Ishikawa (cell line): ENCODE measurements at regions not wholly inside any gene's neighbourhood (a gene's known extent, or its start where the extent isn't known, plus 50 kb on each side); places are given as distances from the start of the nearest gene placed in this dataset.

Experiments used
- CEBPB ChIP-seq: IDR thresholded peaks from 2 replicates; pipeline ENCODE4 v1.6.1; 2012
- CREB1 ChIP-seq: IDR thresholded peaks from 2 replicates; pipeline ENCODE4 v1.6.1; 2012; ENCODE audit warnings: low read depth
- EGR1 ChIP-seq: IDR thresholded peaks from 2 replicates; pipeline ENCODE4 v1.6.1; 2012
- EP300 ChIP-seq: IDR thresholded peaks from 2 replicates; pipeline ENCODE4 v1.6.1; 2012; ENCODE audit warnings: borderline replicate concordance
- FOXM1 ChIP-seq: IDR thresholded peaks from 2 replicates; pipeline ENCODE4 v1.6.1; 2012; ENCODE audit warnings: low read depth, borderline replicate concordance
- NFIC ChIP-seq: IDR thresholded peaks from 2 replicates; pipeline ENCODE4 v1.6.1; 2012
- RAD21 ChIP-seq: IDR thresholded peaks from 2 replicates; pipeline ENCODE4 v1.6.1; 2012; ENCODE audit warnings: low read depth
- TAF1 ChIP-seq: IDR thresholded peaks from 2 replicates; pipeline ENCODE4 v1.6.1; 2012; ENCODE audit warnings: low read depth, mild to moderate bottlenecking
- TCF12 ChIP-seq: IDR thresholded peaks from 2 replicates; pipeline ENCODE4 v1.6.1; 2012; ENCODE audit warnings: low read depth
- TEAD4 ChIP-seq: IDR thresholded peaks from 2 replicates; pipeline ENCODE4 v1.6.1; 2012
- YY1 ChIP-seq: IDR thresholded peaks from 2 replicates; pipeline ENCODE4 v1.6.1; 2012; ENCODE audit warnings: low read depth
- ZBTB7A ChIP-seq: IDR thresholded peaks from 2 replicates; pipeline ENCODE4 v1.6.1; 2012; ENCODE audit warnings: low read depth
- TF ChIP-seq, protein P1 (sequence below): IDR thresholded peaks from 2 replicates; pipeline ENCODE4 v1.6.1; 2012
- TF ChIP-seq, protein P2 (sequence below): IDR thresholded peaks from 2 replicates; pipeline ENCODE4 v1.6.1; 2012
- TF ChIP-seq, protein P3 (sequence below): IDR thresholded peaks from 2 replicates; pipeline ENCODE4 v1.6.1; 2012; ENCODE audit warnings: low read depth, mild to moderate bottlenecking

DNA sequence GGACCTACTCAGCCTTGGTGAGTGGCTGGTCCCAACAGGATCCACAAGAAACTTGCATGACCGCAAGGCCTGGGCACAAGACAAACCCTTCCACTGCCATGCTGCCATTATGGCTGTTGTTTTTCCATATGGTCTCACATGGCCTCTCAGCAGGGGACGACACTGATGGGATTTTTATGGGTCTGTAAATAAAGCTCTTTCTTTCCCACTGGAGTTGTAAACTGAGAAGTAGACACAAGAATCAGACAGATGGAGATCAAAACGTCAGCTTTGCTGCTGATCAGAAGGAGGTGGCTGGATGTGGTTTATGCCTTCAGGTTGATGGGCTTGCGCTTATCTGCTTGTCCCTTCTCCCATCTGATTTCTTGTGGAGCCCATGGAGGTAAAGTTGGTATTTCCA, 138.1 kb upstream of the KCNJ6 start:
- no peak for TF ChIP-seq RAD21
- TF ChIP-seq FOXM1, result no peak
- TF ChIP-seq, protein P1, sequence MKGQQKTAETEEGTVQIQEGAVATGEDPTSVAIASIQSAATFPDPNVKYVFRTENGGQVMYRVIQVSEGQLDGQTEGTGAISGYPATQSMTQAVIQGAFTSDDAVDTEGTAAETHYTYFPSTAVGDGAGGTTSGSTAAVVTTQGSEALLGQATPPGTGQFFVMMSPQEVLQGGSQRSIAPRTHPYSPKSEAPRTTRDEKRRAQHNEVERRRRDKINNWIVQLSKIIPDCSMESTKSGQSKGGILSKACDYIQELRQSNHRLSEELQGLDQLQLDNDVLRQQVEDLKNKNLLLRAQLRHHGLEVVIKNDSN, result no peak
- TF ChIP-seq, protein P2, sequence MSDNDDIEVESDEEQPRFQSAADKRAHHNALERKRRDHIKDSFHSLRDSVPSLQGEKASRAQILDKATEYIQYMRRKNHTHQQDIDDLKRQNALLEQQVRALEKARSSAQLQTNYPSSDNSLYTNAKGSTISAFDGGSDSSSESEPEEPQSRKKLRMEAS, result no peak
- no peak for TF ChIP-seq EP300
- no peak for TF ChIP-seq CREB1
- no peak for TF ChIP-seq NFIC
- TF ChIP-seq ZBTB7A, result no peak
- no peak for TF ChIP-seq TCF12
- no peak for TF ChIP-seq TAF1
- no peak for TF ChIP-seq EGR1
- no peak for TF ChIP-seq TEAD4
- TF ChIP-seq, protein P3, sequence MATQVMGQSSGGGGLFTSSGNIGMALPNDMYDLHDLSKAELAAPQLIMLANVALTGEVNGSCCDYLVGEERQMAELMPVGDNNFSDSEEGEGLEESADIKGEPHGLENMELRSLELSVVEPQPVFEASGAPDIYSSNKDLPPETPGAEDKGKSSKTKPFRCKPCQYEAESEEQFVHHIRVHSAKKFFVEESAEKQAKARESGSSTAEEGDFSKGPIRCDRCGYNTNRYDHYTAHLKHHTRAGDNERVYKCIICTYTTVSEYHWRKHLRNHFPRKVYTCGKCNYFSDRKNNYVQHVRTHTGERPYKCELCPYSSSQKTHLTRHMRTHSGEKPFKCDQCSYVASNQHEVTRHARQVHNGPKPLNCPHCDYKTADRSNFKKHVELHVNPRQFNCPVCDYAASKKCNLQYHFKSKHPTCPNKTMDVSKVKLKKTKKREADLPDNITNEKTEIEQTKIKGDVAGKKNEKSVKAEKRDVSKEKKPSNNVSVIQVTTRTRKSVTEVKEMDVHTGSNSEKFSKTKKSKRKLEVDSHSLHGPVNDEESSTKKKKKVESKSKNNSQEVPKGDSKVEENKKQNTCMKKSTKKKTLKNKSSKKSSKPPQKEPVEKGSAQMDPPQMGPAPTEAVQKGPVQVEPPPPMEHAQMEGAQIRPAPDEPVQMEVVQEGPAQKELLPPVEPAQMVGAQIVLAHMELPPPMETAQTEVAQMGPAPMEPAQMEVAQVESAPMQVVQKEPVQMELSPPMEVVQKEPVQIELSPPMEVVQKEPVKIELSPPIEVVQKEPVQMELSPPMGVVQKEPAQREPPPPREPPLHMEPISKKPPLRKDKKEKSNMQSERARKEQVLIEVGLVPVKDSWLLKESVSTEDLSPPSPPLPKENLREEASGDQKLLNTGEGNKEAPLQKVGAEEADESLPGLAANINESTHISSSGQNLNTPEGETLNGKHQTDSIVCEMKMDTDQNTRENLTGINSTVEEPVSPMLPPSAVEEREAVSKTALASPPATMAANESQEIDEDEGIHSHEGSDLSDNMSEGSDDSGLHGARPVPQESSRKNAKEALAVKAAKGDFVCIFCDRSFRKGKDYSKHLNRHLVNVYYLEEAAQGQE, result no peak
- TF ChIP-seq CEBPB, result no peak
- no peak for TF ChIP-seq YY1

DNA sequence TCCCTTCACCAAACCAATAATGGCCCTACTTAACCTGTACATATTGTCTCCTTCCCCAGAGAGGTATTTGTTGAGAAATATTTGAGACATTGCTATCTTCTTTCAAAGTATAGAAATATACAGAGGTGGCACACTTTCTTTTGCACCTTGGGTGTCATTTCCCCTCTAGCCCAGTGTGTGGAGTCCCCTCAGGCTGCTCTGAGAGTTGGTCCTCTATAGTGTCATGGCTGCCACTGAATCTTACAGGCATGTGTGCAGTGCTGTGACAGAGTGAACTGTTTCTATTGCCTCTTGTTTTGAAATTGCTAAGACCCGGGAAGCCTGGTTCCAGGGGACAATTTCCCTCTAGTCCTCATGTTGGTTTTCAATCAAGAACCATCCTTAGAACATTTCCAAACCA, 140.2 kb upstream of the KCNJ6 start:
- TF ChIP-seq TAF1, result no peak
- TF ChIP-seq, protein P2, result no peak
- TF ChIP-seq, protein P1, result no peak
- TF ChIP-seq CREB1, result no peak

DNA sequence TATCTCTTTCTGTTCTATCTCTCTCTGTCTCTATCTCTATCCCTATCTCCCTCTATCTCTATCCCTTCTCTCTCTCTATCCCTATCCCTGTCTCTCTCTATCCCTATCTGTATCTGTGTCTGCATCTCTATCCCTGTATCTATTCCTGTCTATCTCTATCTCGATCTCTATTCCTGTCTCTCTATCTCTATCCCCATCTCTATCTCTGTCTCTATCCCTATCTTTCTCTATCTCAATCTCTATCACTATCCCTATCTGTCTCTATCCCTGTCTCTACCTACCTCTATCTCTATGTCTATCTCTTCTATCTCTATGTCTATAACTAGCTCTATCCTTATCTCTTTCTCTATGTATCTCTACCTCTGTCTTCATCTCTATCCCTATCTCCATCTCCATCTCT, 141.4 kb upstream of the KCNJ6 start:
- TF ChIP-seq NFIC (no peak), ZBTB7A (no peak), RAD21 (no peak), CEBPB (no peak), CREB1 (no peak), FOXM1 (no peak), EGR1 (no peak), TAF1 (no peak), TCF12 (no peak), EP300 (no peak), TEAD4 (no peak), YY1 (no peak)
- TF ChIP-seq, protein P3, result no peak
- TF ChIP-seq, protein P2, result no peak
- TF ChIP-seq, protein P1, result no peak

DNA sequence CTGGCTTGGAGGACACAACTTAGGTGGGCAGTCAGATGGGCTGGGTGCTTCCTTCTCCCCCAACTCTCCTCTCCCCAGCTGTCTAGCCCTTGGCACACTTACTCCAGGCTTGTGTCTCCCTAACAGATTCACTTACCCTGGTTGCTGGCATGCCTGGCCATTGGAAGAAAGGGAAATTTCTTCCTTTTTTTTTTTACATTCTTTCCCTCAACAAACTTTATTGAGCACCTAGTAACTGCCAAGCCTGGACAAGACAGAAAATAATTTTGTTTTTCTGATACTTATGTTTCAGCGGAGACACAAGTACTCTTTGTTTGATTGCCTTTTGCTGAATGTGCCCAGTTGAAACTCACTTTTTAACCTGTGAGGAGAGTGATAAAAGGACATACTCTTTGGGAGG, 144.3 kb upstream of the KCNJ6 start:
- TF ChIP-seq EGR1 (no peak), CEBPB (no peak), ZBTB7A (no peak), NFIC (no peak), RAD21 (no peak), YY1 (no peak), TCF12 (no peak), TAF1 (no peak)
- TF ChIP-seq, protein P2, result no peak
- TF ChIP-seq, protein P1, result no peak

DNA sequence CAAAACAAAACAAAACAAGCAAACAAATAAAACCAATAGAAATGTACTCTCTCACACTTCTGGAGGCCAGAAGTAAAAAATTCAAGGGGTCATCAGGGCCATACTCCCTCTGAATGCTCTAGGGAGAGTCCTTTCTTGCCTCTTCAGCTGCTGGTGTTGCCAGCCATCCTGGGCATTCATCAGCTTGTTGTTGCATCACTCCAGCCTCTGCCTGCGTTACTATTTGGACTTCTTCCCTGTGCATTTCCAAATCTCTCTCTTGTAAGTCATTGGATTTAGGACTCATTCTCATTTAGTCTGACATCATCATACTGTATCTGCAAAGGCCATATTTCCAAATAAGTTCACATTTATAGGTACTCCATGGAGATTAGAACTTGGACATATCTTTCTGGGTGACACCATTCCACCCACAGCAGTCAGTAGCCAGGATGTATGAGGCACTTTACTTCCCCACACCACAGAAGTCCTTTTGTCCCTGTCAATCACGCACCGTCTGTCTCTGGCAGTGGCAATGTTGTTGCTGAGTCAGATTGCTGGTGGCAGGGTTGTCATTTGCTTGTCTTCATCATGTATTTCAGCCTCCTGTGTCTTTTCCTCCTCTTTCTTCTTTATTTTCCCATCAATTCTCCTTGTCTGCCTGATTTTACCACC, 151.0 kb upstream of the KCNJ6 start:
- TF ChIP-seq, protein P2, result no peak
